ENCODE measurements at regions not wholly inside any gene's neighbourhood (a gene's known extent, or its start where the extent isn't known, plus 50 kb on each side); places are given as distances from the start of the nearest gene placed in this dataset.

DNA sequence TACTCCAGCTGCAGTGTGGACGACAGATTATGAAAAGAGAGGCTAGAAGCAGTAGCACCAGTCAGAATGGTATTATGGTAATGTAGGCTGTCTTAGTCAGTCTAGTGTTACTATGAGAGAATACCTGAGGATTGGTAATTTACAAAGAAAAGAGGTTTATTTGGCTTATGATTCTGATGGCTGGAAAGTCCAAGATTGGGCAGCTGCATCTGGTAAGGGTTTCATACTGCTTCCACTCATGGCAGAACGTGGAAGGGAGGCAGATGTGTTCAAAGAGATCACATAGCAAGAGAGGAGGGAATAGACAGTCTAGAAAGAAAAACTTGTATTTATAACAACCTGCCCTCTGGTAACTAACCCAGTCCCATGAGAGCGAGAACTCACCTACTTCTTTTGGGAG lies 77.3 kb upstream of the NAV2 start:
- Histone ChIP-seq H3K27ac (ENCODE audit: low read depth) (no peak overlapping the region), H4K20me1 (replicated peaks; ENCODE audit: insufficient read depth) (no peaks in the 10 kb centered on the region), H3K79me2 (replicated peaks; ENCODE audit: insufficient read depth) (no peaks in the 10 kb centered on the region), H3K4me3 (no peak overlapping the region), H3K4me2 (no peak overlapping the region), H3F3A (replicated peaks; ENCODE audit: low read depth) (no peaks in the 10 kb centered on the region), H3K27me3 (ENCODE audit: insufficient read depth) (no peaks in the 10 kb centered on the region), H3K4me1 (ENCODE audit: insufficient read depth) (no peaks in the 10 kb centered on the region), H3K36me3 (ENCODE audit: insufficient read depth) (no peaks in the 10 kb centered on the region), H3K9me2 (ENCODE audit: insufficient read depth) (no peaks in the 10 kb centered on the region), H2AFZ (no peak overlapping the region)
- Mint-ChIP-seq H3K9me3 (no peaks in the 10 kb centered on the region; the same call in 2 of the 3 replicates), H3K27me3 (ENCODE audit: insufficient read depth, low read depth, poor library complexity) (no peaks in the 10 kb centered on the region), H3K36me3 (ENCODE audit: low read depth) (no peaks in the 10 kb centered on the region), H3K27ac (no peak overlapping the region), H3K4me3 (no peak overlapping the region), H3K4me1 (no peaks in the 10 kb centered on the region)
- TF ChIP-seq EZH2 (IDR thresholded peaks at IDR 0.05; ENCODE audit: low read depth, unreplicated experiment) (no peak), CREB1 (CRISPR knock-in tag; IDR thresholded peaks at IDR 0.05; ENCODE audit: low read depth) (no peak), POLR2AphosphoS5 (IDR thresholded peaks at IDR 0.05; ENCODE audit: low read depth) (no peak), ETS1 (IDR thresholded peaks at IDR 0.05) (no peak), ZNF331 (CRISPR knock-in tag; IDR thresholded peaks at IDR 0.05; ENCODE audit: low read depth) (no peak), EZH2phosphoT487 (IDR thresholded peaks at IDR 0.05; ENCODE audit: unreplicated experiment) (no peak), STAT1 (IDR thresholded peaks at IDR 0.05; ENCODE audit: unreplicated experiment) (no peak), NANOG (IDR thresholded peaks at IDR 0.05; ENCODE audit: borderline replicate concordance) (no peak), CTCF (conservative IDR thresholded peaks at IDR 0.05; ENCODE audit: low read depth in 2 of 2) (no peak), JUNB (IDR thresholded peaks at IDR 0.05; ENCODE audit: unreplicated experiment) (no peak), ZNF114 (CRISPR knock-in tag; IDR thresholded peaks at IDR 0.05) (no peak)
- TF ChIP-seq, protein P1, sequence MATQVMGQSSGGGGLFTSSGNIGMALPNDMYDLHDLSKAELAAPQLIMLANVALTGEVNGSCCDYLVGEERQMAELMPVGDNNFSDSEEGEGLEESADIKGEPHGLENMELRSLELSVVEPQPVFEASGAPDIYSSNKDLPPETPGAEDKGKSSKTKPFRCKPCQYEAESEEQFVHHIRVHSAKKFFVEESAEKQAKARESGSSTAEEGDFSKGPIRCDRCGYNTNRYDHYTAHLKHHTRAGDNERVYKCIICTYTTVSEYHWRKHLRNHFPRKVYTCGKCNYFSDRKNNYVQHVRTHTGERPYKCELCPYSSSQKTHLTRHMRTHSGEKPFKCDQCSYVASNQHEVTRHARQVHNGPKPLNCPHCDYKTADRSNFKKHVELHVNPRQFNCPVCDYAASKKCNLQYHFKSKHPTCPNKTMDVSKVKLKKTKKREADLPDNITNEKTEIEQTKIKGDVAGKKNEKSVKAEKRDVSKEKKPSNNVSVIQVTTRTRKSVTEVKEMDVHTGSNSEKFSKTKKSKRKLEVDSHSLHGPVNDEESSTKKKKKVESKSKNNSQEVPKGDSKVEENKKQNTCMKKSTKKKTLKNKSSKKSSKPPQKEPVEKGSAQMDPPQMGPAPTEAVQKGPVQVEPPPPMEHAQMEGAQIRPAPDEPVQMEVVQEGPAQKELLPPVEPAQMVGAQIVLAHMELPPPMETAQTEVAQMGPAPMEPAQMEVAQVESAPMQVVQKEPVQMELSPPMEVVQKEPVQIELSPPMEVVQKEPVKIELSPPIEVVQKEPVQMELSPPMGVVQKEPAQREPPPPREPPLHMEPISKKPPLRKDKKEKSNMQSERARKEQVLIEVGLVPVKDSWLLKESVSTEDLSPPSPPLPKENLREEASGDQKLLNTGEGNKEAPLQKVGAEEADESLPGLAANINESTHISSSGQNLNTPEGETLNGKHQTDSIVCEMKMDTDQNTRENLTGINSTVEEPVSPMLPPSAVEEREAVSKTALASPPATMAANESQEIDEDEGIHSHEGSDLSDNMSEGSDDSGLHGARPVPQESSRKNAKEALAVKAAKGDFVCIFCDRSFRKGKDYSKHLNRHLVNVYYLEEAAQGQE (IDR thresholded peaks at IDR 0.05; ENCODE audit: unreplicated experiment) = no peak
- TF ChIP-seq, protein P2, sequence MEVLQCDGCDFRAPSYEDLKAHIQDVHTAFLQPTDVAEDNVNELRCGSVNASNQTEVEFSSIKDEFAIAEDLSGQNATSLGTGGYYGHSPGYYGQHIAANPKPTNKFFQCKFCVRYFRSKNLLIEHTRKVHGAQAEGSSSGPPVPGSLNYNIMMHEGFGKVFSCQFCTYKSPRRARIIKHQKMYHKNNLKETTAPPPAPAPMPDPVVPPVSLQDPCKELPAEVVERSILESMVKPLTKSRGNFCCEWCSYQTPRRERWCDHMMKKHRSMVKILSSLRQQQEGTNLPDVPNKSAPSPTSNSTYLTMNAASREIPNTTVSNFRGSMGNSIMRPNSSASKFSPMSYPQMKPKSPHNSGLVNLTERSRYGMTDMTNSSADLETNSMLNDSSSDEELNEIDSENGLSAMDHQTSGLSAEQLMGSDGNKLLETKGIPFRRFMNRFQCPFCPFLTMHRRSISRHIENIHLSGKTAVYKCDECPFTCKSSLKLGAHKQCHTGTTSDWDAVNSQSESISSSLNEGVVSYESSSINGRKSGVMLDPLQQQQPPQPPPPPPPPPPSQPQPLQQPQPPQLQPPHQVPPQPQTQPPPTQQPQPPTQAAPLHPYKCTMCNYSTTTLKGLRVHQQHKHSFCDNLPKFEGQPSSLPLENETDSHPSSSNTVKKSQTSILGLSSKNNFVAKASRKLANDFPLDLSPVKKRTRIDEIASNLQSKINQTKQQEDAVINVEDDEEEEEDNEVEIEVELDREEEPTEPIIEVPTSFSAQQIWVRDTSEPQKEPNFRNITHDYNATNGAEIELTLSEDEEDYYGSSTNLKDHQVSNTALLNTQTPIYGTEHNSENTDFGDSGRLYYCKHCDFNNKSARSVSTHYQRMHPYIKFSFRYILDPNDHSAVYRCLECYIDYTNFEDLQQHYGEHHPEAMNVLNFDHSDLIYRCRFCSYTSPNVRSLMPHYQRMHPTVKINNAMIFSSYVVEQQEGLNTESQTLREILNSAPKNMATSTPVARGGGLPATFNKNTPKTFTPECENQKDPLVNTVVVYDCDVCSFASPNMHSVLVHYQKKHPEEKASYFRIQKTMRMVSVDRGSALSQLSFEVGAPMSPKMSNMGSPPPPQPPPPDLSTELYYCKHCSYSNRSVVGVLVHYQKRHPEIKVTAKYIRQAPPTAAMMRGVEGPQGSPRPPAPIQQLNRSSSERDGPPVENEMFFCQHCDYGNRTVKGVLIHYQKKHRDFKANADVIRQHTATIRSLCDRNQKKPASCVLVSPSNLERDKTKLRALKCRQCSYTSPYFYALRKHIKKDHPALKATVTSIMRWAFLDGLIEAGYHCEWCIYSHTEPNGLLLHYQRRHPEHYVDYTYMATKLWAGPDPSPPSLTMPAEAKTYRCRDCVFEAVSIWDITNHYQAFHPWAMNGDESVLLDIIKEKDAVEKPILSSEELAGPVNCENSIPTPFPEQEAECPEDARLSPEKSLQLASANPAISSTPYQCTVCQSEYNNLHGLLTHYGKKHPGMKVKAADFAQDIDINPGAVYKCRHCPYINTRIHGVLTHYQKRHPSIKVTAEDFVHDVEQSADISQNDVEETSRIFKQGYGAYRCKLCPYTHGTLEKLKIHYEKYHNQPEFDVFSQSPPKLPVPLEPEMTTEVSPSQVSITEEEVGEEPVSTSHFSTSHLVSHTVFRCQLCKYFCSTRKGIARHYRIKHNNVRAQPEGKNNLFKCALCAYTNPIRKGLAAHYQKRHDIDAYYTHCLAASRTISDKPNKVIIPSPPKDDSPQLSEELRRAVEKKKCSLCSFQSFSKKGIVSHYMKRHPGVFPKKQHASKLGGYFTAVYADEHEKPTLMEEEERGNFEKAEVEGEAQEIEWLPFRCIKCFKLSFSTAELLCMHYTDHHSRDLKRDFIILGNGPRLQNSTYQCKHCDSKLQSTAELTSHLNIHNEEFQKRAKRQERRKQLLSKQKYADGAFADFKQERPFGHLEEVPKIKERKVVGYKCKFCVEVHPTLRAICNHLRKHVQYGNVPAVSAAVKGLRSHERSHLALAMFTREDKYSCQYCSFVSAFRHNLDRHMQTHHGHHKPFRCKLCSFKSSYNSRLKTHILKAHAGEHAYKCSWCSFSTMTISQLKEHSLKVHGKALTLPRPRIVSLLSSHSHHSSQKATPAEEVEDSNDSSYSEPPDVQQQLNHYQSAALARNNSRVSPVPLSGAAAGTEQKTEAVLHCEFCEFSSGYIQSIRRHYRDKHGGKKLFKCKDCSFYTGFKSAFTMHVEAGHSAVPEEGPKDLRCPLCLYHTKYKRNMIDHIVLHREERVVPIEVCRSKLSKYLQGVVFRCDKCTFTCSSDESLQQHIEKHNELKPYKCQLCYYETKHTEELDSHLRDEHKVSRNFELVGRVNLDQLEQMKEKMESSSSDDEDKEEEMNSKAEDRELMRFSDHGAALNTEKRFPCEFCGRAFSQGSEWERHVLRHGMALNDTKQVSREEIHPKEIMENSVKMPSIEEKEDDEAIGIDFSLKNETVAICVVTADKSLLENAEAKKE (CRISPR knock-in tag; IDR thresholded peaks at IDR 0.05) = no peak
- DNase-seq (ENCODE audit: low spot score) = no peak
- no peak for ATAC-seq
